Calu3 (cell line): ENCODE measurements at regions not wholly inside any gene's neighbourhood (a gene's known extent, or its start where the extent isn't known, plus 50 kb on each side); places are given as distances from the start of the nearest gene placed in this dataset.

Source experiments
- BruUV-seq: library from RNA; stranded (reverse); fragments of 400-500 nt; replicated peaks from 2 replicates; lab custom pipeline; 2021; lab: Mats Ljungman, UMichigan
- CTCF ChIA-PET: fragments of 300-600 bp; sonication (Branson Sonifier 250); formaldehyde crosslinking; loops from one replicate; lab custom pipeline; 2022; ENCODE audit warnings: antibody characterized with exemption; lab: Charles Lee
- DNase-seq: peaks from one replicate; pipeline ENCODE4 v3.0.0; 2022
- H3K27ac Mint-ChIP-seq: one replicate; pipeline ENCODE4 v1.8.0; 2022; ENCODE audit warnings: mixed read lengths; ENCODE audit not compliant: unreplicated experiment
- H3K27me3 Mint-ChIP-seq: one replicate; pipeline ENCODE4 v1.8.0; 2022; ENCODE audit warnings: mixed read lengths; ENCODE audit not compliant: unreplicated experiment
- H3K36me3 Mint-ChIP-seq: one replicate; pipeline ENCODE4 v1.8.0; 2022; ENCODE audit warnings: mild to moderate bottlenecking, moderate library complexity, mixed read lengths; ENCODE audit not compliant: insufficient read depth, unreplicated experiment
- H3K4me1 Mint-ChIP-seq: one replicate; pipeline ENCODE4 v1.8.0; 2022; ENCODE audit warnings: mild to moderate bottlenecking, low read depth, mixed read lengths; ENCODE audit not compliant: unreplicated experiment
- H3K4me3 Mint-ChIP-seq: one replicate; pipeline ENCODE4 v1.8.0; 2022; ENCODE audit warnings: mild to moderate bottlenecking, low read depth, moderate library complexity, mixed read lengths; ENCODE audit not compliant: unreplicated experiment
- H3K9me3 Mint-ChIP-seq: one replicate; pipeline ENCODE4 v1.8.0; 2022; ENCODE audit warnings: low read depth, mixed read lengths; ENCODE audit not compliant: unreplicated experiment
- CTCF ChIP-seq: fragments of 200-600 bp; IDR thresholded peaks from one replicate; pipeline ENCODE4 v1.8.0; 2022; ENCODE audit warnings: antibody characterized with exemption; ENCODE audit not compliant: unreplicated experiment
- intact Hi-C: fragments of 100-400 bp; cut with micrococcal nuclease; formaldehyde crosslinking; loops from one replicate; pipeline ENCODE4 v1.10.0; 2022; ENCODE audit not compliant: unreplicated experiment

DNA sequence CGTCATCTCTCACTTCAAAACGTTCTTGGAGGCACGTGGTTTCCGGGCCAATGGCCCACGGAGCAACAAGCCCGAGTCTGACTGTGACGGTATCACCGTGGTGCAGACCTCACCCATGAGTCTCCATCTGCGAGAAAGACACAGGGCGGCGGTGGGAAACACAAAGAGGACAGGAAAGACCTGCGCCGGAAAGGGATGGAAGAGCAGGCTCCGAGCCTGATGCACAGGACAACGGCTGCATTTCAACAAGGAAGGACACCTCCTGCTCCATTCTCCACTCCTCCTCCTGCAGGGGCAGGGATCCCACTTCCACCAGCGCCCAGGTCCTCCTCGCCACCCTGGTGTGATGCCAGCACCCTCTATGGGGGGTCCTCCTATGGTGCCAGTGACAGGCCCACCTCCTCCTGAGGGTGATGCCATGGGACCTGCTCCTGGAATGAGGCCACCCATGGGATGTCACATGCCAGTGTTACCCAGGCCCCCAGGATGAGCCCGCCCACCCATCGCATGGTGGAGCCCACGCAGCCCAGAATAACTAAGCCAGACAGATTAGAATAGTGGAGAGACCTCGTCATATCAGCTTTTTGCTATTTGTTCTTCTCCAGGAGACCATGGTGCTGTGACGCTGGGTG is 73.0 kb upstream of the PCSK6 start:
- BruUV-seq = no TSS peak
- Mint-ChIP-seq H3K4me1 (peaks cover 6% of the 10 kb centered on the region), H3K4me3 (no peak overlapping the region), H3K27ac (no peak overlapping the region), H3K27me3 (peaks cover 64% of the 10 kb centered on the region), H3K9me3 (peaks cover 2% of the 10 kb centered on the region), H3K36me3 (no peaks in the 10 kb centered on the region)
- intact Hi-C loops = no loop called here
- no peak for TF ChIP-seq CTCF
- DNase-seq = no peak
- CTCF ChIA-PET = no interaction called here

DNA sequence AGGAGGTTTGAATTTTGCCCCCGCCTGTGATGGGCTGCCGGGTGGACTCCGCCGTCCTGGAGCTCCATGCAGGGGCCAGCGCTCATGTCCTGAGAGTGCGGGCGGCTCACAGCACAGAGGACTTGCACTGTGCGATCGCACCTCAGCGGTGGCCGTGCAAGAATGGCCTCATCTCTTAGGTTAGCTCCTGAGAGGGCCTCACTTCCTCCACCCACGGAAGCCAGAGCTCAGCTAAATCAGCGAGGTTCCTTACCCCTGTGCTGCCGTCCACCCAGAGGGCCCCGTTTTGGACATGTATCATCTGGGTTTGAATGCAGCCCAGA is 72.0 kb upstream of the PCSK6 start:
- Mint-ChIP-seq H3K27me3 (peaks cover 54% of the 10 kb centered on the region), H3K36me3 (no peaks in the 10 kb centered on the region), H3K4me3 (no peak overlapping the region), H3K9me3 (no peaks in the 10 kb centered on the region), H3K27ac (no peak overlapping the region), H3K4me1 (peaks cover 6% of the 10 kb centered on the region)
- CTCF ChIA-PET = no interaction called here
- no peak for TF ChIP-seq CTCF
- no peak for DNase-seq
- BruUV-seq = no TSS peak
- intact Hi-C loops = no loop called here

- H3K9me3 Mint-ChIP-seq = no peaks in the 10 kb centered on the region
- H3K27ac Mint-ChIP-seq = no peak overlapping the region
- no peak overlapping the region for H3K4me3 Mint-ChIP-seq
- CTCF ChIA-PET = no interaction called here
- peaks cover 6% of the 10 kb centered on the region for H3K4me1 Mint-ChIP-seq
- H3K27me3 Mint-ChIP-seq = peaks cover 55% of the 10 kb centered on the region
- H3K36me3 Mint-ChIP-seq = no peaks in the 10 kb centered on the region
- DNase-seq = no peak
- intact Hi-C loops = no loop called here
- no TSS peak for BruUV-seq
- no peak for TF ChIP-seq CTCF
These were observed 71.4 kb upstream of the PCSK6 start for GRCh38 chr15:101560722-101561583.

GRCh38 chr15:101559952-101560351 is 70.4 kb upstream of the PCSK6 start:
- intact Hi-C loops = no loop called here
- no peak for TF ChIP-seq CTCF
- H3K4me3 Mint-ChIP-seq = no peak overlapping the region
- no peak for DNase-seq
- no peak overlapping the region for H3K27ac Mint-ChIP-seq
- no peaks in the 10 kb centered on the region for H3K36me3 Mint-ChIP-seq
- H3K9me3 Mint-ChIP-seq = no peaks in the 10 kb centered on the region
- peaks cover 6% of the 10 kb centered on the region for H3K4me1 Mint-ChIP-seq
- CTCF ChIA-PET = no interaction called here
- BruUV-seq = no TSS peak
- peaks cover 60% of the 10 kb centered on the region for H3K27me3 Mint-ChIP-seq
